ENCODE measurements at regions not wholly inside any gene's neighbourhood (a gene's known extent, or its start where the extent isn't known, plus 50 kb on each side); places are given as distances from the start of the nearest gene placed in this dataset.

DNA sequence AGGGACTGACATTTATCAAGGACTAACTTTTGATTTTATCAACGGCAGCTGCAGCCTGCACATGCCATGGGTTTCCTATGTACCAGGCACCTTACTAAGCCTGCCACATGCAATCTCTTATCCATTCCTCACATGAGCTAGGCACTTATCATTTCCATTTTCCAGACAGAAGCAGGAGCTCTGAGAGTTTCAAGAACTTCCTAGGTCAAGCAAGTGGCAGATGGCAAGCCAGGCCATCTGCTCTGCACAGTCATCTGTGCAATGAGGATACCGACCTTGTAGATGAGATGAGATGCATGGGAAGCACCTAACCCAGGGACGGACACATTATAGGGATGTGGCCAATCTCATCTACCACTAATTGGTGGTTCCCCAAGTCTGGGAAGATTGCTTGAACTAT is 339.4 kb upstream of the USP24 start:
- TF ChIP-seq, protein P1, sequence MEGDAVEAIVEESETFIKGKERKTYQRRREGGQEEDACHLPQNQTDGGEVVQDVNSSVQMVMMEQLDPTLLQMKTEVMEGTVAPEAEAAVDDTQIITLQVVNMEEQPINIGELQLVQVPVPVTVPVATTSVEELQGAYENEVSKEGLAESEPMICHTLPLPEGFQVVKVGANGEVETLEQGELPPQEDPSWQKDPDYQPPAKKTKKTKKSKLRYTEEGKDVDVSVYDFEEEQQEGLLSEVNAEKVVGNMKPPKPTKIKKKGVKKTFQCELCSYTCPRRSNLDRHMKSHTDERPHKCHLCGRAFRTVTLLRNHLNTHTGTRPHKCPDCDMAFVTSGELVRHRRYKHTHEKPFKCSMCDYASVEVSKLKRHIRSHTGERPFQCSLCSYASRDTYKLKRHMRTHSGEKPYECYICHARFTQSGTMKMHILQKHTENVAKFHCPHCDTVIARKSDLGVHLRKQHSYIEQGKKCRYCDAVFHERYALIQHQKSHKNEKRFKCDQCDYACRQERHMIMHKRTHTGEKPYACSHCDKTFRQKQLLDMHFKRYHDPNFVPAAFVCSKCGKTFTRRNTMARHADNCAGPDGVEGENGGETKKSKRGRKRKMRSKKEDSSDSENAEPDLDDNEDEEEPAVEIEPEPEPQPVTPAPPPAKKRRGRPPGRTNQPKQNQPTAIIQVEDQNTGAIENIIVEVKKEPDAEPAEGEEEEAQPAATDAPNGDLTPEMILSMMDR (IDR thresholded peaks at IDR 0.05): no peak
- TF ChIP-seq POLR2A (IDR thresholded peaks at IDR 0.05) (no peak), EP300 (IDR thresholded peaks at IDR 0.05) (no peak)
- intact Hi-C loops (cut with DNase I): no loop called here
- 82 to 95% (median 90%) methylated on average over 3 of the region's 3 CpGs for WGBS, 3 donors

DNA sequence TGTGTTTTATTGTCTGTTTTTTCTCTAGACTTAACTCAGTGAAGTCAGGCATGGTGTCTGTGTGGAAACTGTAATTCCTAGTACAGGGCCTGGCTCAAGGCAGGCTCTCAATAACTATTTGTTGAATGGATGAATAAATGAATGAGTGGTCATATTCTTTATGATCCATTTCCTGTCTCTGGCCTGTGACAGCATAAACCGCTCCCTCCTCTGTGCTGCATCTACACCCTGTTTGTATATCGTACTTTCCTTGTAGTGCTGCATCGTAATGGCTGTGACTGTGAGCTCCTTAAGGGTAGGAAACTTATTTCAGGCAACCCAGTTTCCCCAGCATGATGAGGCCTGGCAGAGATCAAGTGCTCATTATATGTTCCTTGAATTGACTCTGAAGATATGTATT is 337.5 kb upstream of the USP24 start:
- H3K9me3 ChIP-seq: no peaks in the 10 kb centered on the region
- 93 to 100% (median 99%) methylated on average over 3 of the region's 3 CpGs for WGBS, 3 donors
- no peaks in the 10 kb centered on the region for H3K27me3 ChIP-seq
- intact Hi-C loops (cut with DNase I): no loop called here
- TF ChIP-seq, protein P1 (IDR thresholded peaks at IDR 0.05): no peak
- no peak for TF ChIP-seq EP300 (IDR thresholded peaks at IDR 0.05)
- no peak for TF ChIP-seq POLR2A (IDR thresholded peaks at IDR 0.05)
- H3K4me1 ChIP-seq (ENCODE audit: insufficient read depth): no peaks in the 10 kb centered on the region
- DNase-seq: no peak
- H3K4me3 ChIP-seq: no peak overlapping the region
- no peaks in the 10 kb centered on the region for H3K36me3 ChIP-seq
- no peak overlapping the region for H3K27ac ChIP-seq

More for the DNA sequence above, 339.4 kb upstream of the USP24 start:
- H3K9me3 ChIP-seq: no peaks in the 10 kb centered on the region
- H3K4me3 ChIP-seq: no peak overlapping the region
- no peaks in the 10 kb centered on the region for H3K27me3 ChIP-seq
- DNase-seq: no peak
- peaks cover 4% of the 10 kb centered on the region for H3K4me1 ChIP-seq (ENCODE audit: insufficient read depth)
- H3K27ac ChIP-seq: no peak overlapping the region
- H3K36me3 ChIP-seq: no peaks in the 10 kb centered on the region

DNA sequence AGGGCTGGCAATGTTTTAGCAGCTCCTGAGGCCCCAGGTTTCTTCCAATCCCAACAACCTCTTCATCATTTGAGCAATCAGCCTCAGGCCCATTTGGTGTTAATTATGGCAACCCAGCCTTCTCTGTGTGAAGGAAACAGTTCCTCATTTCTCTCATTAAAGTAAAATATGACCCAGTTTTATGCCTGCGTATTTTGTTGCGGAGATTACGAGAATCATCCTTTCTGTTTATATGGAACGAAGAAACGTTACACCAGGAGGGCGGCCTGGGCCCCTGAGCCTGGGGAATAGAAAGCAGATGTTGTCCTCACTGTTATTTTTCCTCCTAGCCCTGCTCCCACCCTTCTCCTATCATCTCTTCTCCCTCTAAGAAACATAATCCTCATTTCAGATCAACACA is 332.2 kb upstream of the USP24 start:
- Histone ChIP-seq H3K36me3 (no peaks in the 10 kb centered on the region), H3K4me1 (ENCODE audit: insufficient read depth) (no peaks in the 10 kb centered on the region), H3K27ac (no peak overlapping the region), H3K9me3 (no peaks in the 10 kb centered on the region), H3K4me3 (no peak overlapping the region), H3K27me3 (no peaks in the 10 kb centered on the region)
- DNase-seq: no peak
- TF ChIP-seq, protein P1 (IDR thresholded peaks at IDR 0.05): no peak
- TF ChIP-seq POLR2A (IDR thresholded peaks at IDR 0.05) (no peak), EP300 (IDR thresholded peaks at IDR 0.05) (no peak)
- intact Hi-C loops (cut with DNase I): no loop called here
- 59 to 66% (median 62%) methylated on average over 6 of the region's 6 CpGs for WGBS, 3 donors

DNA sequence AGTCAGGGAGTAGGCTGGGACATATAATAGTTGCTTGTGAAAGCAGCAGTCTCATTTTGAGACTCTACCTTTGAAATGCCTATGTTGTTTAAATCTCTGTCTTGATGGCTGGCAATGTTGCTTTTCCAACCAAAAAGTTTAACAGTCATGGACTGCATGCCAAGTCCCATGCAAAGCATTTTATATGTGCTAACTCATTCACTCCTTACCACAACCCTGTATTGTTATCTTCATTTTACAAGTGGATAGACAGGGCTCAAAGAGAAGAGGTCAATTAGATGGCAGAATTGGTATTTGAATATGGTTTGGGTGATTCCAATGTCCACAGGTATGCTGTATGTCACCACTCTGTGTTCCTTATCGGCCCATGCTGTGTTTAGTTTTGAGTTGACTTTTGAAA is 331.4 kb upstream of the USP24 start:
- Histone ChIP-seq H3K27me3 (no peaks in the 10 kb centered on the region), H3K36me3 (no peaks in the 10 kb centered on the region), H3K4me3 (no peak overlapping the region), H3K27ac (no peak overlapping the region), H3K9me3 (no peaks in the 10 kb centered on the region), H3K4me1 (ENCODE audit: insufficient read depth) (no peaks in the 10 kb centered on the region)
- no peak for TF ChIP-seq POLR2A (IDR thresholded peaks at IDR 0.05)
- TF ChIP-seq EP300 (IDR thresholded peaks at IDR 0.05): no peak
- TF ChIP-seq, protein P1 (IDR thresholded peaks at IDR 0.05): no peak
- intact Hi-C loops (cut with DNase I): no loop called here
- no peak for DNase-seq
- 93 to 100% (median 95%) methylated on average over 1 of the region's 1 CpG for WGBS, 3 donors

DNA sequence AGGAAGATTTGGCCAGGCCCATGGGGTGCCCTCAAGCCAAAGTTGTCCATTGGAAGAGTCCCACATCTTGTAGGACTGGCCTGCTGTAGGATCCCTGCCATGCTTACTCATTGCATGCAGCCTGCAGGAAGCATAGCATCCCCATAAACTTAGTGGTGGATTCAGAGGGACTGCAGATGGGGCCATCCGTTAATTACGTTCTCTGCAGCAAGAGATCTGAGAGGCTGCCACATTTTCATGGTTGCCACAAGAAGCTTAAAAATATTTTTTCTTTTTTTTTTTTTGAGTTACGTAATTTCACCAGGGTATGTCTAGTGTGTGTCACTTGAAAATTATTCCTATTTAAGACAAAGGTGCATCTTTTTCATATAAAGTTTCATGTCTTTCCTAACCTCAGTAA is 329.7 kb upstream of the USP24 start:
- Histone ChIP-seq H3K9me3 (no peaks in the 10 kb centered on the region), H3K4me3 (no peak overlapping the region), H3K27ac (no peak overlapping the region), H3K27me3 (no peaks in the 10 kb centered on the region), H3K4me1 (ENCODE audit: insufficient read depth) (no peaks in the 10 kb centered on the region), H3K36me3 (no peaks in the 10 kb centered on the region)
- WGBS, 3 donors: 95 to 97% (median 96%) methylated on average over 3 of the region's 3 CpGs
- DNase-seq: no peak
- intact Hi-C loops (cut with DNase I): no loop called here
- TF ChIP-seq POLR2A (IDR thresholded peaks at IDR 0.05): no peak
- no peak for TF ChIP-seq EP300 (IDR thresholded peaks at IDR 0.05)

All from ovary (tissue), 7 donors.